ENCODE measurements at regions not wholly inside any gene's neighbourhood (a gene's known extent, or its start where the extent isn't known, plus 50 kb on each side); places are given as distances from the start of the nearest gene placed in this dataset.

DNA sequence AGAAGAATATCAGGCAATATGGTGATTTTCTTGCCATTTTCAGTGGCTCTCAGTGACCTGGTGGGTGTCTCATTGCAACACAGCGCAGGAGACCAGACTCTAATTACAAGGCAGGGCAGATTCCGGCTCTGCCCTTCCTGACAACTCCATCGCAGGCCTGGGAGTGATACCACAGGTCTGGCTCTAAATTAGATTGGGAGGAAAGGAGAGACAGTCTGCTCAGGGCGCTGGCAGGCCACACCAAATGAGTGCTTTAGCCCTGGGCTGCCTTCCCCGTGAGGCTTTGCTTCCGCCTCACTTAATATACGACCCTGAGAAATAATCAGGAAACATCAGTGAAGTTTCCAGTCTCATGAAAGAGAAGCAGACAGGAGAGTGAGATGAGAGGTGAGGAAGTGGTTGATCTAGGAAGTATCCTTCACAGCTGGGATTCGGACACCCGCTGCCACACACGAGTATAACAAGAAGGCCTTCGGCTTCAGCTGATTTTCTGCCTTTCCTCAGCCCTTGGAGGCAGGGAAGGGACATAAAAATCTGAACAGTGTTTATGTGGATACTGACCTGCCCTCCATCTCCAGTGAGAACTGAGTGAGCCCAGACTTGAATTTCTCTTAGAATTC lies 73.7 kb upstream of the PROK2 start:
- no peak overlapping the region for H3K4me3 ChIP-seq (ENCODE audit: low read depth, low read length)
- TF ChIP-seq, protein P1, sequence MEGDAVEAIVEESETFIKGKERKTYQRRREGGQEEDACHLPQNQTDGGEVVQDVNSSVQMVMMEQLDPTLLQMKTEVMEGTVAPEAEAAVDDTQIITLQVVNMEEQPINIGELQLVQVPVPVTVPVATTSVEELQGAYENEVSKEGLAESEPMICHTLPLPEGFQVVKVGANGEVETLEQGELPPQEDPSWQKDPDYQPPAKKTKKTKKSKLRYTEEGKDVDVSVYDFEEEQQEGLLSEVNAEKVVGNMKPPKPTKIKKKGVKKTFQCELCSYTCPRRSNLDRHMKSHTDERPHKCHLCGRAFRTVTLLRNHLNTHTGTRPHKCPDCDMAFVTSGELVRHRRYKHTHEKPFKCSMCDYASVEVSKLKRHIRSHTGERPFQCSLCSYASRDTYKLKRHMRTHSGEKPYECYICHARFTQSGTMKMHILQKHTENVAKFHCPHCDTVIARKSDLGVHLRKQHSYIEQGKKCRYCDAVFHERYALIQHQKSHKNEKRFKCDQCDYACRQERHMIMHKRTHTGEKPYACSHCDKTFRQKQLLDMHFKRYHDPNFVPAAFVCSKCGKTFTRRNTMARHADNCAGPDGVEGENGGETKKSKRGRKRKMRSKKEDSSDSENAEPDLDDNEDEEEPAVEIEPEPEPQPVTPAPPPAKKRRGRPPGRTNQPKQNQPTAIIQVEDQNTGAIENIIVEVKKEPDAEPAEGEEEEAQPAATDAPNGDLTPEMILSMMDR (conservative IDR thresholded peaks at IDR 0.05; ENCODE audit: low read depth, low read length), result no peak
- no peak for DNase-seq (ENCODE audit: low read depth)

DNA sequence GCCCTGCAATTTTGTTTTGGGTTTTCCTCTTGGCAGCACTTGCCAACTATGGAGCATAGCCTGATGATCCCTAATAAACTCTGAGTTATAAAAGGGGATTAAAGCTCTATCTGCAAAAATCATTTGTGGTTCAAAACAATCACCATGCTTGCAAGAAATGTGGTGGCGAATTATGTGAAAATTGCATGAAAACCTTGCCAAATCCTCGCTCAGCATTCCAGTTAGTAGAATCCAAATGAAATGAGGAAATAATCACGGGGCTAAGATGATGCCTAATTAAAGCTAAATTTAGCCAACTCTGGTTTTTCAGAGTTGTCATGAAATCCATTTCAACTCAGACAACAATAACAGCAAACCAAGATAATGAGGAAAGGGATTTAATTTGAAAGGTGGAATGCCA lies 73.0 kb upstream of the PROK2 start:
- TF ChIP-seq, protein P1 (conservative IDR thresholded peaks at IDR 0.05; ENCODE audit: low read depth, low read length), result no peak
- no peak for DNase-seq (ENCODE audit: low read depth)
- no peak overlapping the region for H3K4me3 ChIP-seq (ENCODE audit: low read depth, low read length)

DNA sequence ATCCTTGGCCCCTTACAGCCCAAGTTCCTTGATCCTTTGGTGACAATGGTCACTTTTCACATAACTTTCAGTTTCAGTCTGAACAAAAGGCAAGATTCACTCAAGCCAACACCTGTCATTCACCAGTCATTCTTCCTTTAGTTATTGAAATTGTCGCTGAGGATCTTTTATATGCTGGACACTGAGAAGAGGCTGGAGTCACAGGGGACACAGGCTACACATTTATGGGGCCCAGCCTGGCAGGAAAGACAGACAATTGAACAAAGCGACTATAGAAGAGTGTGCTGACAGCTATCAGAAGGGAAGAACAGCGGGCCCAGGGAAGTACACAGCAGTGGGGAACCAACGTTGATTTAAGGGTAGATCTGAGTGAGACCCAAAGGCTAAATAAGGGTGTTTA lies 69.8 kb upstream of the PROK2 start:
- no peak overlapping the region for H3K4me3 ChIP-seq (ENCODE audit: low read depth, low read length)
- DNase-seq (ENCODE audit: low read depth), result no peak
- TF ChIP-seq, protein P1 (conservative IDR thresholded peaks at IDR 0.05; ENCODE audit: low read depth, low read length), result no peak

DNA sequence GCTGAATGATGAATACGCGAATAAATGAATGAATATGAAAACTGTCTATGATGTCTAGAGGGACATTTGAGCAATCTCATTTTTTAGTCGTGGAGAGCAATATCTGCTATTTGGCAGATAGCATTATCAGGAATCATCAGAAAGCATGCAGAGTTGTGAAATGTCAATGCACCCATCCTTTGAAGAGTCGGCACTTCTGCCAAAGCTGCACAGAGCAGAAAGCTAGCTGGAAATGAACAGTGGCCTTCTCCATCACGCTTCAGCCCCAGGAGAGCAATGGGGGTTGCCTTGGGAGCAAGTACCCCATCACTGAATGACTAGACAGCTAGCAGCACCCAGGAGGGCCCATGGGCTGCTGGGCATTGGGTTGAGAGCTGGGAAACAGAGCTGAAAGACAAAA lies 69.1 kb upstream of the PROK2 start:
- no peak overlapping the region for H3K4me3 ChIP-seq (ENCODE audit: low read depth, low read length)
- DNase-seq (ENCODE audit: low read depth), result no peak
- TF ChIP-seq, protein P1 (conservative IDR thresholded peaks at IDR 0.05; ENCODE audit: low read depth, low read length), result no peak

DNA sequence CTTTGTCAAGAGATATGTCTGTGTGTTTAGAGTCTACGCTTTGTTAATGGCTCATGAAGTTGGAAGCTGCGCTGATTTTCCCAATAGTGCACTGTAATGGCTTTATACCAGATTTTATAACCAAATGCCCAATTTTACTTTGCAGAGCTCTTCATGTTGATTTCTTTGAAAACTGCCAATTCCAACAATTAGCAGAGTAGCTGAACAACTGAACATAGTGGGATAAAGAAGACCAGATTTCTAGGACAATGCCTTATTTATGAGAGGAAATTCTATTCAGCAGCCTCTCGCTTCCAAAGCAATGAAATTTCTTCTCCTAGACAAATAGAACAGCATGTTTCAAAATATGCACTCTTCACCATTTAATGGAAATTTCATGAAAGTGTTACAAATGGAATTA lies 66.9 kb upstream of the PROK2 start:
- TF ChIP-seq, protein P1 (conservative IDR thresholded peaks at IDR 0.05; ENCODE audit: low read depth, low read length), result no peak
- no peak overlapping the region for H3K4me3 ChIP-seq (ENCODE audit: low read depth, low read length)
- DNase-seq (ENCODE audit: low read depth), result no peak

DNA sequence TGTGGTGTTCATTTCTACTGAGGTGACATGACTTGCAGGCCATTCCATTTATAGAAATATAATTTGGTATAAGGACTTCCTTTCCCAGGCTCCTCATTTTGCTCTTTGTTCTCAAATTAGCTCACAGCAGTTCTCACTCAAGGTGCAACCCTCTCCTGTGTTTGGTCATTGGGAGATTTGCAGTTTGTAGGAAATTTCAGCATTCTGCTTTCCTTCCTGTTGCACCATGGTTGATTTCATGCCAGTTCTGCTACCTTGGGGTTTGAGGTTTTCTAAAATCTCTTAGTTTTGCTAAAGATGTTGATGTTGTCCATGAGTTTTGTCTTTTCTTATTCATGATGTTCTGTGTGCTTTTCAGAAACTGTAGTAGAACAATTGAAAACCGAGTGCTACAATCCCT lies 65.7 kb upstream of the PROK2 start:
- no peak for DNase-seq (ENCODE audit: low read depth)
- H3K4me3 ChIP-seq (ENCODE audit: low read depth, low read length), result no peak overlapping the region
- TF ChIP-seq, protein P1 (conservative IDR thresholded peaks at IDR 0.05; ENCODE audit: low read depth, low read length), result no peak

DNA sequence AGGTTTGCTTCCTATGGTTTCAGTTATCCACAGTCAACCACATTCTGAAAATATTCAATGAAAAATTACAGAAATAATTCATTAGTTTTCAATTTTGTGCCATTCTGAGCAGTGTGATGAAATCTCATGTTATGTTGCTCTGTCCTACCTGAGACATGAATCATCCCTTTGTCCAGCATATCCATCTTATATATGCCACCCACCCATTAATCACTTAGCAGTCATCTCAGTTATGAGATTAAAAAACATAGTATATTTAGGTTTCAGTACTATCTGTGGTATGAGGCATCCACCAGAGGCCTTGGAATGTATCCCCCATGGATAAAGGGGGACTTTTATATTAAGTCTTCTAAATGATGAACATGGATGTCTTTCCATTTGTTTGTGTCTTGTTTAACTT lies 64.7 kb upstream of the PROK2 start:
- H3K4me3 ChIP-seq (ENCODE audit: low read depth, low read length), result no peak overlapping the region
- DNase-seq (ENCODE audit: low read depth), result no peak
- TF ChIP-seq, protein P1 (conservative IDR thresholded peaks at IDR 0.05; ENCODE audit: low read depth, low read length), result no peak
